PFSK-1 (cell line): ENCODE measurements at regions not wholly inside any gene's neighbourhood (a gene's known extent, or its start where the extent isn't known, plus 50 kb on each side); places are given as distances from the start of the nearest gene placed in this dataset.

Experiments
- POLR2AphosphoS5 ChIP-seq: IDR thresholded peaks from 2 replicates; pipeline ENCODE4 v1.6.1; 2012; ENCODE audit warnings: low read depth, mild to moderate bottlenecking, control low read depth, low read length, moderate library complexity
- TAF1 ChIP-seq: IDR thresholded peaks from 2 replicates; pipeline ENCODE4 v1.6.1; 2012; ENCODE audit warnings: low read length, control low read depth, borderline replicate concordance; ENCODE audit not compliant: insufficient read depth
- TF ChIP-seq, protein P1 (sequence below), 2 experiments: IDR thresholded peaks; 2 replicates each; pipeline versions ENCODE4 v1.6.1 to v1.8.0; 2011 to 2012; ENCODE audit warnings: low read depth in 2 of 2, low read length in 2 of 2, control low read depth in 1 of 2, inconsistent platforms in 1 of 2, mild to moderate bottlenecking in 1 of 2, moderate library complexity in 1 of 2; ENCODE audit not compliant: insufficient read depth in 1 of 2

DNA sequence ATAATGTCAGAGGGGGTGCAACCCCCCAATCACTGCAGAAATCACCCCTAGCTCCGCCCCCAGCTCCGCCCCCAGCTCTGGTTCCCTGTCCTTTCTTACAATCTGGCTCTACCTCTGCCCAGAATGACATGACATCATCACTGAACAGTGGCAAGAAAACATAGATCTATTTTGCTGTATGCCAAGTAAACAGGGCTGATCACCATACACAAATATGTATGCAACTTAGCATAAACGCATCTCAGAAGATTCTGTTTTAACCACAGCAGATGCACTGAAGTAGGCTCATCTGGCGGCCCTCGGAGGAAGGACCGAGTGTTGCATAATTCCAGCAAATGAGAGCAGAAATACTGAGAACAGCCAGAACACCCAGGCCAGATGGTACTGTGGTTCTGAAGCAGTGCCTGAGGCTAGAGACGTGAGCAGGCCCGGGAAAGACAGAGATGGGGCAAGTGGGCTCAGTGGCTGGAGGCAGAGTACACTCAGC, 293.3 kb upstream of the KLF14 start:
- TF ChIP-seq POLR2AphosphoS5 = no peak
- TF ChIP-seq, protein P1, sequence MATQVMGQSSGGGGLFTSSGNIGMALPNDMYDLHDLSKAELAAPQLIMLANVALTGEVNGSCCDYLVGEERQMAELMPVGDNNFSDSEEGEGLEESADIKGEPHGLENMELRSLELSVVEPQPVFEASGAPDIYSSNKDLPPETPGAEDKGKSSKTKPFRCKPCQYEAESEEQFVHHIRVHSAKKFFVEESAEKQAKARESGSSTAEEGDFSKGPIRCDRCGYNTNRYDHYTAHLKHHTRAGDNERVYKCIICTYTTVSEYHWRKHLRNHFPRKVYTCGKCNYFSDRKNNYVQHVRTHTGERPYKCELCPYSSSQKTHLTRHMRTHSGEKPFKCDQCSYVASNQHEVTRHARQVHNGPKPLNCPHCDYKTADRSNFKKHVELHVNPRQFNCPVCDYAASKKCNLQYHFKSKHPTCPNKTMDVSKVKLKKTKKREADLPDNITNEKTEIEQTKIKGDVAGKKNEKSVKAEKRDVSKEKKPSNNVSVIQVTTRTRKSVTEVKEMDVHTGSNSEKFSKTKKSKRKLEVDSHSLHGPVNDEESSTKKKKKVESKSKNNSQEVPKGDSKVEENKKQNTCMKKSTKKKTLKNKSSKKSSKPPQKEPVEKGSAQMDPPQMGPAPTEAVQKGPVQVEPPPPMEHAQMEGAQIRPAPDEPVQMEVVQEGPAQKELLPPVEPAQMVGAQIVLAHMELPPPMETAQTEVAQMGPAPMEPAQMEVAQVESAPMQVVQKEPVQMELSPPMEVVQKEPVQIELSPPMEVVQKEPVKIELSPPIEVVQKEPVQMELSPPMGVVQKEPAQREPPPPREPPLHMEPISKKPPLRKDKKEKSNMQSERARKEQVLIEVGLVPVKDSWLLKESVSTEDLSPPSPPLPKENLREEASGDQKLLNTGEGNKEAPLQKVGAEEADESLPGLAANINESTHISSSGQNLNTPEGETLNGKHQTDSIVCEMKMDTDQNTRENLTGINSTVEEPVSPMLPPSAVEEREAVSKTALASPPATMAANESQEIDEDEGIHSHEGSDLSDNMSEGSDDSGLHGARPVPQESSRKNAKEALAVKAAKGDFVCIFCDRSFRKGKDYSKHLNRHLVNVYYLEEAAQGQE (IDR thresholded peaks at IDR 0.05; ENCODE audit: insufficient read depth in 1 of 2, low read depth in 2 of 2, low read length in 2 of 2) = no peak
- no peak for TF ChIP-seq TAF1
